HEK293 (cell line): ENCODE measurements at regions not wholly inside any gene's neighbourhood (a gene's known extent, or its start where the extent isn't known, plus 50 kb on each side); places are given as distances from the start of the nearest gene placed in this dataset.

ENCODE experiments used
- CTCF ChIA-PET: fragments of 350-600 bp; formaldehyde crosslinking; extraction: SDS; loops from one replicate; lab custom pipeline; 2021; ENCODE audit warnings: antibody characterized with exemption; lab: Yijun Ruan, JAX
- POLR2A ChIA-PET: fragments of 300-600 bp; formaldehyde crosslinking; extraction: SDS; loops from one replicate; lab custom pipeline; 2020; ENCODE audit warnings: antibody characterized with exemption, inconsistent platforms; lab: Yijun Ruan, JAX
- H3K27ac ChIP-seq: fragments of 200-500 bp; sonication (Bioruptor generic); 2 replicates; pipeline ENCODE4 v1.5.1; 2014; ENCODE audit warnings: low read depth, low read length, control low read depth, inconsistent platforms; ENCODE audit errors: extremely low read depth
- H3K36me3 ChIP-seq, 2 experiments: fragments of 200-500 bp in 1 of 2; sonication (Bioruptor generic) in 1 of 2; 1 replicate in 1 of 2; 2 replicates in 1 of 2; pipeline ENCODE4 v1.5.1; 2014 to 2017; ENCODE audit warnings: inconsistent platforms in 2 of 2, low read length in 2 of 2; ENCODE audit not compliant: control insufficient read depth in 2 of 2, insufficient read depth in 1 of 2
- H3K4me1 ChIP-seq: fragments of 200-500 bp; sonication (Bioruptor generic); 2 replicates; pipeline ENCODE4 v1.5.1; 2014; ENCODE audit warnings: mild to moderate bottlenecking, low read length, inconsistent platforms; ENCODE audit not compliant: control insufficient read depth, insufficient read depth
- H3K4me3 ChIP-seq: 2 replicates; pipeline ENCODE4 v1.5.1; 2011; ENCODE audit warnings: low read depth, mild to moderate bottlenecking, control low read depth, low read length, moderate library complexity
- H3K9me3 ChIP-seq: fragments of 200-500 bp; sonication (Bioruptor generic); 2 replicates; pipeline ENCODE4 v1.5.1; 2014; ENCODE audit warnings: low read depth, low read length, inconsistent platforms; ENCODE audit not compliant: control insufficient read depth, insufficient read depth
- HIC1 ChIP-seq: fragments of 450-650 bp; formaldehyde crosslinking; IDR thresholded peaks from 2 replicates; pipeline ENCODE4 v1.5.1; 2016; ENCODE audit warnings: missing biosample characterization, missing genetic modification characterization
- IKZF3 ChIP-seq: fragments of 450-650 bp; IDR thresholded peaks from 2 replicates; pipeline ENCODE4 v1.5.0; 2018; ENCODE audit warnings: missing biosample characterization, mild to moderate bottlenecking, missing genetic modification characterization, moderate library complexity
- KLF1 ChIP-seq: fragments of 450-650 bp; formaldehyde crosslinking; IDR thresholded peaks from 2 replicates; pipeline ENCODE4 v1.5.1; 2016; ENCODE audit warnings: missing biosample characterization, missing genetic modification characterization
- SETDB1 ChIP-seq: IDR thresholded peaks from one replicate; pipeline ENCODE4 v1.6.1; 2017; ENCODE audit warnings: mild to moderate bottlenecking, low read length, moderate library complexity, mixed read lengths; ENCODE audit not compliant: insufficient read length
- SP2 ChIP-seq: fragments of 450-650 bp; formaldehyde crosslinking; IDR thresholded peaks from 2 replicates; pipeline ENCODE4 v1.5.1; 2016; ENCODE audit warnings: missing biosample characterization, missing genetic modification characterization
- ZBTB21 ChIP-seq: fragments of 450-650 bp; formaldehyde crosslinking; IDR thresholded peaks from 2 replicates; pipeline ENCODE4 v1.5.1; 2017; ENCODE audit warnings: missing biosample characterization, missing genetic modification characterization
- ZBTB7A ChIP-seq: fragments of 450-650 bp; formaldehyde crosslinking; IDR thresholded peaks from 2 replicates; pipeline ENCODE4 v1.5.1; 2016; ENCODE audit warnings: low read depth, missing biosample characterization, missing genetic modification characterization
- ZFP37 ChIP-seq: fragments of 450-650 bp; formaldehyde crosslinking; IDR thresholded peaks from 2 replicates; pipeline ENCODE4 v1.5.1; 2016; ENCODE audit warnings: missing biosample characterization, missing genetic modification characterization
- ZNF132 ChIP-seq: fragments of 450-650 bp; formaldehyde crosslinking; IDR thresholded peaks from 2 replicates; pipeline ENCODE4 v1.5.1; 2017; ENCODE audit warnings: missing biosample characterization, missing genetic modification characterization, borderline replicate concordance
- ZNF140 ChIP-seq: fragments of 450-650 bp; formaldehyde crosslinking; IDR thresholded peaks from 2 replicates; pipeline ENCODE4 v1.5.1; 2016; ENCODE audit warnings: missing biosample characterization, missing genetic modification characterization
- ZNF16 ChIP-seq: fragments of 450-650 bp; formaldehyde crosslinking; IDR thresholded peaks from 2 replicates; pipeline ENCODE4 v1.5.1; 2016; ENCODE audit warnings: low read depth, missing biosample characterization, missing genetic modification characterization
- ZNF19 ChIP-seq: fragments of 450-650 bp; formaldehyde crosslinking; IDR thresholded peaks from 2 replicates; pipeline ENCODE4; 2016; ENCODE audit warnings: missing biosample characterization, missing genetic modification characterization, low read depth
- ZNF24 ChIP-seq: fragments of 450-650 bp; formaldehyde crosslinking; IDR thresholded peaks from 2 replicates; pipeline ENCODE4 v1.5.1; 2016; ENCODE audit warnings: missing biosample characterization, missing genetic modification characterization
- ZNF292 ChIP-seq: fragments of 450-650 bp; formaldehyde crosslinking; IDR thresholded peaks from 2 replicates; pipeline ENCODE4 v1.5.1; 2016; ENCODE audit warnings: low read depth, missing biosample characterization, missing genetic modification characterization, borderline replicate concordance
- ZNF423 ChIP-seq: fragments of 450-650 bp; formaldehyde crosslinking; IDR thresholded peaks from 2 replicates; pipeline ENCODE4 v1.5.1; 2016; ENCODE audit warnings: missing biosample characterization, missing genetic modification characterization
- ZNF501 ChIP-seq: fragments of 450-650 bp; formaldehyde crosslinking; IDR thresholded peaks from 2 replicates; pipeline ENCODE4 v1.5.1; 2016; ENCODE audit warnings: missing biosample characterization, missing genetic modification characterization
- ZNF529 ChIP-seq: fragments of 450-650 bp; formaldehyde crosslinking; IDR thresholded peaks from 2 replicates; pipeline ENCODE4 v1.5.1; 2017; ENCODE audit warnings: missing genetic modification characterization, missing biosample characterization; ENCODE audit not compliant: insufficient replicate concordance
- ZNF544 ChIP-seq: fragments of 450-650 bp; formaldehyde crosslinking; IDR thresholded peaks from 2 replicates; pipeline ENCODE4 v1.5.0; 2017; ENCODE audit warnings: missing biosample characterization, missing genetic modification characterization
- ZNF549 ChIP-seq: fragments of 450-650 bp; IDR thresholded peaks from 2 replicates; pipeline ENCODE4 v1.5.1; 2018; ENCODE audit warnings: missing biosample characterization, missing genetic modification characterization, mild to moderate bottlenecking, inconsistent platforms, moderate library complexity
- ZNF555 ChIP-seq: fragments of 450-650 bp; formaldehyde crosslinking; conservative IDR thresholded peaks from 2 replicates; pipeline ENCODE4 v1.5.1; 2017; ENCODE audit warnings: missing biosample characterization, mild to moderate bottlenecking, missing genetic modification characterization, inconsistent platforms
- ZNF585B ChIP-seq: fragments of 450-650 bp; formaldehyde crosslinking; IDR thresholded peaks from 2 replicates; pipeline ENCODE4 v1.5.1; 2016; ENCODE audit warnings: missing biosample characterization, missing genetic modification characterization
- ZNF610 ChIP-seq: fragments of 450-650 bp; formaldehyde crosslinking; IDR thresholded peaks from 2 replicates; pipeline ENCODE4 v1.5.1; 2016; ENCODE audit warnings: missing biosample characterization, missing genetic modification characterization, borderline replicate concordance
- ZNF621 ChIP-seq: fragments of 450-650 bp; formaldehyde crosslinking; IDR thresholded peaks from 2 replicates; pipeline ENCODE4 v1.5.1; 2017; ENCODE audit warnings: missing biosample characterization, missing genetic modification characterization
- ZNF624 ChIP-seq: fragments of 450-650 bp; formaldehyde crosslinking; IDR thresholded peaks from 2 replicates; pipeline ENCODE4 v1.5.1; 2017; ENCODE audit warnings: missing biosample characterization, missing genetic modification characterization
- ZNF639 ChIP-seq: fragments of 450-650 bp; formaldehyde crosslinking; IDR thresholded peaks from 2 replicates; pipeline ENCODE4 v1.5.1; 2016; ENCODE audit warnings: missing biosample characterization, missing genetic modification characterization
- ZNF658 ChIP-seq: fragments of 450-650 bp; formaldehyde crosslinking; IDR thresholded peaks from 2 replicates; pipeline ENCODE4; 2016; ENCODE audit warnings: missing biosample characterization, missing genetic modification characterization
- ZNF677 ChIP-seq: fragments of 450-650 bp; IDR thresholded peaks from 2 replicates; pipeline ENCODE4 v1.5.0; 2018; ENCODE audit warnings: missing biosample characterization, mild to moderate bottlenecking, missing genetic modification characterization, moderate library complexity
- ZNF768 ChIP-seq: fragments of 450-650 bp; formaldehyde crosslinking; IDR thresholded peaks from 2 replicates; pipeline ENCODE4 v1.5.1; 2018; ENCODE audit warnings: missing biosample characterization, mild to moderate bottlenecking, missing genetic modification characterization
- TF ChIP-seq, protein P1 (sequence below): fragments of 450-650 bp; formaldehyde crosslinking; IDR thresholded peaks from 2 replicates; pipeline ENCODE4 v1.5.1; 2016; ENCODE audit warnings: missing biosample characterization, missing genetic modification characterization
- TF ChIP-seq, protein P2 (sequence below): fragments of 450-650 bp; formaldehyde crosslinking; IDR thresholded peaks from 2 replicates; pipeline ENCODE4 v1.5.0; 2017; ENCODE audit warnings: missing biosample characterization, missing genetic modification characterization, borderline replicate concordance
- TF ChIP-seq, protein P3 (sequence below): fragments of 450-650 bp; formaldehyde crosslinking; IDR thresholded peaks from 2 replicates; pipeline ENCODE4 v1.5.1; 2017; ENCODE audit warnings: missing biosample characterization, missing genetic modification characterization

DNA sequence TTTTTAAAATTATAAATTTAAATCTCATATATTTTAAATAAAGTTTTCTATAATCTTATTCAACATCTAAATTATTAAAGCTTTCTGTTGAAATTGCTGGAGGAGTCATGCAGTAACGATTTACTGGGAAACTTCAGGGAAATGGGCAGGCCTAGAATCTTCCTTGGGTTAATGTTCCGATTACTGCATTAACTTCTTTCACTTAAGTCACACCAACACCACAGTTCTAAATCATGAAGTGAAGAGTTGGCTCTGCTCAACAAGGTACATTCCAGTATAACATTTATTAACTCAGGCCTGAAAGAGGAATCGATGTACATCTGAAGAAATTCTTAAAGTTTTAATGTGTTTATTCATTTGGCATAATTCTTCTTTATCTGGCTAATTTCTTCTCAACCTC is 244.3 kb downstream of the CCER1 start:
- no peaks in the 10 kb centered on the region for H3K4me1 ChIP-seq
- ChIA-PET POLR2A (no interaction called here), CTCF (no interaction called here)
- no peak for TF ChIP-seq SETDB1
- TF ChIP-seq, protein P1, sequence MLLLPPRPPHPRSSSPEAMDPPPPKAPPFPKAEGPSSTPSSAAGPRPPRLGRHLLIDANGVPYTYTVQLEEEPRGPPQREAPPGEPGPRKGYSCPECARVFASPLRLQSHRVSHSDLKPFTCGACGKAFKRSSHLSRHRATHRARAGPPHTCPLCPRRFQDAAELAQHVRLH (tag by site-specific recombination) = no peak
- TF ChIP-seq ZNF501 (tag by site-specific recombination) = no peak
- no peak for TF ChIP-seq ZBTB21 (tag by site-specific recombination)
- no peak for TF ChIP-seq ZNF610 (tag by site-specific recombination)
- no peak for TF ChIP-seq ZNF658
- no peak for TF ChIP-seq ZNF621 (tag by site-specific recombination)
- no peak for TF ChIP-seq ZNF292 (tag by site-specific recombination)
- no peak for TF ChIP-seq ZNF677 (tag by site-specific recombination)
- no peak for TF ChIP-seq ZNF132 (tag by site-specific recombination)
- no peak for TF ChIP-seq IKZF3 (tag by site-specific recombination)
- TF ChIP-seq ZBTB7A = no peak
- TF ChIP-seq, protein P2, sequence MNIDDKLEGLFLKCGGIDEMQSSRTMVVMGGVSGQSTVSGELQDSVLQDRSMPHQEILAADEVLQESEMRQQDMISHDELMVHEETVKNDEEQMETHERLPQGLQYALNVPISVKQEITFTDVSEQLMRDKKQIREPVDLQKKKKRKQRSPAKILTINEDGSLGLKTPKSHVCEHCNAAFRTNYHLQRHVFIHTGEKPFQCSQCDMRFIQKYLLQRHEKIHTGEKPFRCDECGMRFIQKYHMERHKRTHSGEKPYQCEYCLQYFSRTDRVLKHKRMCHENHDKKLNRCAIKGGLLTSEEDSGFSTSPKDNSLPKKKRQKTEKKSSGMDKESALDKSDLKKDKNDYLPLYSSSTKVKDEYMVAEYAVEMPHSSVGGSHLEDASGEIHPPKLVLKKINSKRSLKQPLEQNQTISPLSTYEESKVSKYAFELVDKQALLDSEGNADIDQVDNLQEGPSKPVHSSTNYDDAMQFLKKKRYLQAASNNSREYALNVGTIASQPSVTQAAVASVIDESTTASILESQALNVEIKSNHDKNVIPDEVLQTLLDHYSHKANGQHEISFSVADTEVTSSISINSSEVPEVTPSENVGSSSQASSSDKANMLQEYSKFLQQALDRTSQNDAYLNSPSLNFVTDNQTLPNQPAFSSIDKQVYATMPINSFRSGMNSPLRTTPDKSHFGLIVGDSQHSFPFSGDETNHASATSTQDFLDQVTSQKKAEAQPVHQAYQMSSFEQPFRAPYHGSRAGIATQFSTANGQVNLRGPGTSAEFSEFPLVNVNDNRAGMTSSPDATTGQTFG (tag by site-specific recombination) = no peak
- no peak for TF ChIP-seq ZFP37 (tag by site-specific recombination)
- TF ChIP-seq, all 188 proteins: peak for 0
- no peaks in the 10 kb centered on the region for H3K9me3 ChIP-seq
- H3K27ac ChIP-seq = no peak overlapping the region
- no peaks in the 10 kb centered on the region for H3K36me3 ChIP-seq
- no peak overlapping the region for H3K4me3 ChIP-seq

- ChIA-PET POLR2A (no interaction called here), CTCF (no interaction called here)
- H3K9me3 ChIP-seq = no peaks in the 10 kb centered on the region
- no peak overlapping the region for H3K27ac ChIP-seq
- no peaks in the 10 kb centered on the region for H3K4me1 ChIP-seq
- H3K36me3 ChIP-seq = no peaks in the 10 kb centered on the region
- TF ChIP-seq ZNF549 (tag by site-specific recombination) = no peak
- TF ChIP-seq ZNF140 = no peak
- TF ChIP-seq ZNF585B = no peak
- no peak for TF ChIP-seq ZNF16
- no peak for TF ChIP-seq ZNF768 (tag by site-specific recombination)
- no peak for TF ChIP-seq ZNF24 (tag by site-specific recombination)
- TF ChIP-seq HIC1 (tag by site-specific recombination) = no peak
- no peak for TF ChIP-seq ZNF19 (tag by site-specific recombination)
- no peak for TF ChIP-seq ZNF639 (tag by site-specific recombination)
- TF ChIP-seq, protein P3, sequence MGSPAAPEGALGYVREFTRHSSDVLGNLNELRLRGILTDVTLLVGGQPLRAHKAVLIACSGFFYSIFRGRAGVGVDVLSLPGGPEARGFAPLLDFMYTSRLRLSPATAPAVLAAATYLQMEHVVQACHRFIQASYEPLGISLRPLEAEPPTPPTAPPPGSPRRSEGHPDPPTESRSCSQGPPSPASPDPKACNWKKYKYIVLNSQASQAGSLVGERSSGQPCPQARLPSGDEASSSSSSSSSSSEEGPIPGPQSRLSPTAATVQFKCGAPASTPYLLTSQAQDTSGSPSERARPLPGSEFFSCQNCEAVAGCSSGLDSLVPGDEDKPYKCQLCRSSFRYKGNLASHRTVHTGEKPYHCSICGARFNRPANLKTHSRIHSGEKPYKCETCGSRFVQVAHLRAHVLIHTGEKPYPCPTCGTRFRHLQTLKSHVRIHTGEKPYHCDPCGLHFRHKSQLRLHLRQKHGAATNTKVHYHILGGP (tag by site-specific recombination) = no peak
- no peak for TF ChIP-seq ZNF544
- TF ChIP-seq ZNF423 (tag by site-specific recombination) = no peak
- TF ChIP-seq ZNF292 (tag by site-specific recombination) = no peak
- no peak for TF ChIP-seq ZNF529 (tag by site-specific recombination)
- no peak for TF ChIP-seq KLF1 (tag by site-specific recombination)
- no peak for TF ChIP-seq ZNF555 (tag by site-specific recombination)
- no peak for TF ChIP-seq SP2
- TF ChIP-seq ZNF624 (tag by site-specific recombination) = no peak
- H3K4me3 ChIP-seq = no peak overlapping the region
These were observed 248.9 kb downstream of the CCER1 start for GRCh38 chr12:90706036-90706435.
